GM12891 (cell line): ENCODE measurements at regions not wholly inside any gene's neighbourhood (a gene's known extent, or its start where the extent isn't known, plus 50 kb on each side); places are given as distances from the start of the nearest gene placed in this dataset.

Experiments
- DNase-seq: peaks from one replicate; pipeline ENCODE4 v3.0.0; 2011; ENCODE audit warnings: low spot score; ENCODE audit not compliant: insufficient read length
- FAIRE-seq: peaks from 2 replicates; lab custom pipeline; 2011; peaks lifted over from hg19 to GRCh38; lab: Jason Lieb, UNC
- PAX5 ChIP-seq: IDR thresholded peaks from 2 replicates; pipeline ENCODE4 v1.6.1; 2011; ENCODE audit warnings: low read length, moderate library complexity, mild to moderate bottlenecking; ENCODE audit not compliant: insufficient read depth, severe bottlenecking
- POLR2A ChIP-seq: IDR thresholded peaks from 2 replicates; pipeline ENCODE4 v1.6.1; 2011; ENCODE audit warnings: low read depth, low read length, control low read depth
- POLR2AphosphoS5 ChIP-seq: IDR thresholded peaks from 2 replicates; pipeline ENCODE4 v1.6.1; 2011; ENCODE audit warnings: low read depth, low read length, control low read depth
- POU2F2 ChIP-seq: IDR thresholded peaks from 2 replicates; pipeline ENCODE4 v1.6.1; 2011; ENCODE audit warnings: low read depth, mild to moderate bottlenecking, control low read depth, low read length, moderate library complexity
- SPI1 ChIP-seq: IDR thresholded peaks from 2 replicates; pipeline ENCODE4 v1.6.1; 2011; ENCODE audit warnings: low read depth, low read length, control low read depth
- TAF1 ChIP-seq: IDR thresholded peaks from 2 replicates; pipeline ENCODE4 v1.6.1; 2011; ENCODE audit warnings: low read depth, low read length, control low read depth

DNA sequence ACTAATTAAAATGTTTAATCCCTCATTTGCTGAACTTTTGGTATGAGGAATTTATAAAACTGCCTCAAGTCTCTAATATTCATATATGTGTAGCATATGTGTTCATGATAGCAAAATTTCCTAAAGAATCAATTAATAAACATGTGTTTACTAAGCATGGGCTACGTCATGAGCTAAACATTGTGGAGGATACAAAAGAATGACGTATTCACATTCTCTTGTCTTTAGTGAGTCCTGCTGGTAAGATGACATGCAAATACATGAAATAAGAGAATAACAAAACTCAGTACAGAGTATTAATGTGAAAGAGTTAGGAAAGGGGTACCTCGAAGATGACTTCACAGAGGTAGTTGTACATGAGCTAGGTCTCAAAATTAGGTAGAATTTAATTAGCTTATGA is 121.9 kb upstream of the POF1B start:
- DNase-seq (no peak), FAIRE-seq (no peak)
- TF ChIP-seq POU2F2 (no peak), SPI1 (no peak), POLR2A (no peak), PAX5 (no peak), POLR2AphosphoS5 (no peak), TAF1 (no peak)

DNA sequence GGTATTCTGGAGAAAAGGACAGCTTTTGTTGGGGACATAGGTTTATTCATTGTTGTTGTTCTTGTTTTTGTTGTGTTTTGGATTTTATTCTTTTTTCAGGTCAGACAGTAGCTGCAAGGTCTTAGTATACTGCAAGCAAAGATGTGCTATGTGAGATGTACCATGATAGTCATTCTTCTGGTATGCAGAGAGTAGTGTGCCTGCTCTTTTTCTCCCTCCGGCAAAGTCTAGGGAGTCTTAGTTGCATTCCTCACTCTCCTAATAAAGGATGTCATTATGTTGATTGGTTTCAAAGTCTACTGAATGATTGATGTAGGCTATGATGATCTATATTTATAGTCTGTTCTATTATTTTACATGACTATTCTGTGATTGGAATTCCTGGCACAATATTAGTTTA is 119.9 kb upstream of the POF1B start:
- DNase-seq (no peak), FAIRE-seq (no peak)
- TF ChIP-seq POU2F2: no peak

DNA sequence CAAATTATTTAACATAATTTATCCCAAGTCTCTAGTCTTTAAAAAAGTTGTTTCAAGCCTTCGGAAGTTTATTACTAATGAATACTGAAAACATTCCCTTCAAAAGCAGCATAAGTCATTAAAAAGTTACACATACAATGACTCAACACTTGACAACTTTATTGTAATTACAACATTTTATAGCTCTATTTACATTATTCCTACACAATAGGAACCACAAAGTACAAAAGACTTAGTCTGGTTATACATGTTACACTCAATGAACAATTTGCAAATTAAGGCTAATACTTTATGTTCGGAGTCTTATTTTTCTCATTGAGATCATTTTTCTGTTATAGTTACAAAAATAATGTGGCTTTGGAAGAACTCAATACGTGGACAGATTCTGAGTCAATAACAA is 114.4 kb upstream of the POF1B start:
- no peak for DNase-seq
- no peak for FAIRE-seq
- TF ChIP-seq PAX5 (no peak), POLR2A (no peak)

DNA sequence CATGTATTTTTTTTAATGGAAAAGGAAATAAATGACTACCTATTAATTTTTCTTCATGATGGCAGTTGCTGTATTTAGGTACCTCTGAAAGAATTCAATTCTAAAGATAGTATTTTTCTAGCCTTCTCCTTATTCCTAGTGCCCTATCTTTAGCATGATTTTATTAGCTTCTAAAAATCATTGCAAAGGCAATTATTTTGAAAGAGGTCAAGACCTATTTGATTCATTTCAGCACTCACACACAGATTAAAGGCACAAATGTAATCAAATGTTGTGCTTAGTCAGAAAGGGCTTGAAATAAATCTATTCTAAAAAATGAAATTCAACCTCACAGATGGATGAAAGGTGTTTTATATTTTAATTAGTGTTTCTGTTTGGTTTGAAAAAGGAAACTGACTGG is 74.8 kb upstream of the POF1B start:
- TF ChIP-seq POLR2AphosphoS5 (no peak), POU2F2 (no peak), PAX5 (no peak), SPI1 (no peak), TAF1 (no peak), POLR2A (no peak)
- FAIRE-seq: no peak
- no peak for DNase-seq

DNA sequence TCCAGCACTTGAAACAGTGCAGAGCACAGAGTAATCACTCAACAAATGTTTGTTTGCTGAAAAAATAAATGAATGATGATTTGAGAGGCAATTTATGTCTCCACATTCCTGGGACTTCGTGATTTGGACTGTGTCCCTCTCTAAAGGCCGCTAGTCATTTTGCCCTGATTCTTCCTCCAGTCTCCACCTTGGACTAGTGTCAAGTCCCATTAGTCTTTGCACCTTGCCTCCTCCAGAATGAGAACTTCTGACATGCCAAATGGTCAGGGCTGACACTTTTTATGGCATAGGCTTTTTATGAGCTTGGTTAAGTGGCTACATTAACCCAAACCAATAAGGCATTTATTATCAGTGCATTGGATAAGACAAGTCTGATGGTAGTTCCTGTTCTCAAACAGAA is 65.1 kb upstream of the POF1B start:
- DNase-seq (no peak), FAIRE-seq (no peak)
- TF ChIP-seq POLR2A (no peak), POLR2AphosphoS5 (no peak), SPI1 (no peak), TAF1 (no peak)
